Parathyroid adenoma (tissue), 2 donors: ENCODE measurements at regions not wholly inside any gene's neighbourhood (a gene's known extent, or its start where the extent isn't known, plus 50 kb on each side); places are given as distances from the start of the nearest gene placed in this dataset.

Source experiments
- H2AFZ ChIP-seq: fragments of 300-600 bp; sonication (generic); one replicate; pipeline ENCODE4 v1.7.0; 2017; ENCODE audit warnings: antibody characterized with exemption, mild to moderate bottlenecking
- H3K27ac ChIP-seq: fragments of 300-600 bp; sonication (generic); one replicate; pipeline ENCODE4 v1.7.0; 2017
- H3K27me3 ChIP-seq: fragments of 300-600 bp; sonication (generic); one replicate; pipeline ENCODE4 v1.7.0; 2017; ENCODE audit warnings: low read length; ENCODE audit not compliant: control insufficient read depth, insufficient read depth
- H3K36me3 ChIP-seq: fragments of 300-600 bp; sonication (generic); one replicate; pipeline ENCODE4 v1.7.0; 2017; ENCODE audit warnings: low read length; ENCODE audit not compliant: control insufficient read depth, insufficient read depth
- H3K4me1 ChIP-seq: fragments of 300-600 bp; sonication (generic); one replicate; pipeline ENCODE4 v1.7.0; 2017; ENCODE audit warnings: control low read depth
- H3K4me2 ChIP-seq: fragments of 300-600 bp; sonication (generic); one replicate; pipeline ENCODE4 v1.7.0; 2017; ENCODE audit warnings: low read length
- H3K4me3 ChIP-seq: fragments of 300-600 bp; sonication (generic); one replicate; pipeline ENCODE4 v1.7.0; 2017; ENCODE audit warnings: low read depth, low read length
- H3K79me2 ChIP-seq: fragments of 300-600 bp; sonication (generic); one replicate; pipeline ENCODE4 v1.7.0; 2017; ENCODE audit warnings: control low read depth
- H3K9ac ChIP-seq: fragments of 300-600 bp; sonication (generic); one replicate; pipeline ENCODE4 v1.7.0; 2017; ENCODE audit warnings: mild to moderate bottlenecking
- H3K9me3 ChIP-seq: fragments of 300-600 bp; sonication (generic); one replicate; pipeline ENCODE4 v1.7.0; 2017; ENCODE audit warnings: low read length; ENCODE audit not compliant: control insufficient read depth
- CTCF ChIP-seq: fragments of 300-600 bp; sonication (generic); IDR thresholded peaks from one replicate; pipeline ENCODE4 v1.7.0; 2017; ENCODE audit warnings: antibody characterized with exemption, mild to moderate bottlenecking
- donor health status: primary hyperparathyroidism.

DNA sequence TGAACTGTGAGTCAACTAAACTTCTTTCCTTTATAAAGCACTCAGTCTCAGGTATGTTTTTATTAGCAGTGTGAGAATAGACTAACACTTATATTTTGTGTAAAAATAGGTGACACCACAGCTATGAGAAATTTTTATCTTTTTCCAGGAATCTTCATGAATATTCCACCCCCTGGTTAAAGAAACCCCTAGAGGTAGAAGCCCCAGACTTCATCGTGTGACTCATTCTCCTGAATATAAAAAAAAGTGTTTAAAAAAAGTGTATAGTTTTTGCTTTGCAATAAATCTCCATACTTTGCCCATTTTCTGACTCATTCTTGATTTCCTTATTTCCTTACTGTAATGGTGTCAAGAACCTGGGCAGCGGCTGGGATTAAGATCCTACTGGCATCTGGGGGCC, 667.6 kb upstream of the CELF2 start:
- Histone ChIP-seq H2AFZ (no peak overlapping the region), H3K27me3 (no peaks in the 10 kb centered on the region), H3K79me2 (no peaks in the 10 kb centered on the region), H3K4me1 (no peaks in the 10 kb centered on the region), H3K9ac (no peak overlapping the region), H3K4me3 (no peak overlapping the region), H3K9me3 (no peaks in the 10 kb centered on the region), H3K36me3 (no peaks in the 10 kb centered on the region), H3K27ac (no peak overlapping the region), H3K4me2 (no peak overlapping the region)
- TF ChIP-seq CTCF = no peak

DNA sequence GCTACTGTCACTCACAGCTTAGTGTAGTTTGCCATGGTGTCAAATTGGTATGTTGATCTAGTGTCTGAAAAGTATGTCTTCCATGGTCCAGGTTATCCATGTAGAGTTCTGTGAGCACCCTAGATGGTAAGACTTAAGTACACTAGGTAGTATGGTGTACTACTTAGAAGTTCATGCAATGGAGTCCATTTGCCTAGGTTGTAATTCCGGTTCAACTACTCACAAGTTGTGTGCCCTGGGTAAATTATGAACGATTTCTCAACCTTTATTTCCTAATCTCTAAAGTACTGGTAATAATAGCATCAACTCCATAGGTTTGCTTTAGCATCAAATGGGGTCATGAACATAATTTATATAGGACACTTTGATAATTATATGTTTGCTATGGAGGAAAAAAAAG, 666.2 kb upstream of the CELF2 start:
- no peak overlapping the region for H3K4me2 ChIP-seq
- H3K79me2 ChIP-seq = no peaks in the 10 kb centered on the region
- H3K27me3 ChIP-seq = no peaks in the 10 kb centered on the region
- H3K9ac ChIP-seq = no peak overlapping the region
- TF ChIP-seq CTCF = no peak
- H3K36me3 ChIP-seq = no peaks in the 10 kb centered on the region
- no peak overlapping the region for H3K4me3 ChIP-seq
- no peak overlapping the region for H3K27ac ChIP-seq
- H3K4me1 ChIP-seq = no peaks in the 10 kb centered on the region
- H2AFZ ChIP-seq = no peak overlapping the region
- H3K9me3 ChIP-seq = no peaks in the 10 kb centered on the region

GRCh38 chr10:10353326-10353868, 664.3 kb upstream of the CELF2 start:
- no peak for TF ChIP-seq CTCF
- Histone ChIP-seq H3K27me3 (no peaks in the 10 kb centered on the region), H3K79me2 (no peaks in the 10 kb centered on the region), H3K27ac (no peak overlapping the region), H2AFZ (no peak overlapping the region), H3K36me3 (no peaks in the 10 kb centered on the region), H3K9me3 (no peaks in the 10 kb centered on the region), H3K4me2 (no peak overlapping the region), H3K4me3 (no peak overlapping the region), H3K9ac (no peak overlapping the region), H3K4me1 (no peaks in the 10 kb centered on the region)

- Histone ChIP-seq H3K4me1 (peaks cover 10% of the 10 kb centered on the region), H3K9ac (no peak overlapping the region), H3K9me3 (no peaks in the 10 kb centered on the region), H3K36me3 (no peaks in the 10 kb centered on the region), H2AFZ (no peak overlapping the region), H3K27ac (no peak overlapping the region), H3K27me3 (no peaks in the 10 kb centered on the region), H3K4me3 (no peak overlapping the region), H3K4me2 (no peak overlapping the region), H3K79me2 (no peaks in the 10 kb centered on the region)
- TF ChIP-seq CTCF = no peak
Measured at GRCh38 chr10:10359263-10359662, 658.4 kb upstream of the CELF2 start.

GRCh38 chr10:10361301-10361885, 656.3 kb upstream of the CELF2 start:
- Histone ChIP-seq H3K79me2 (no peaks in the 10 kb centered on the region), H3K36me3 (no peaks in the 10 kb centered on the region), H3K9ac (no peak overlapping the region), H3K27me3 (no peaks in the 10 kb centered on the region), H3K27ac (no peak overlapping the region), H3K4me1 (peaks cover 10% of the 10 kb centered on the region), H3K4me2 (no peak overlapping the region), H2AFZ (no peak overlapping the region), H3K9me3 (no peaks in the 10 kb centered on the region), H3K4me3 (no peak overlapping the region)
- TF ChIP-seq CTCF = no peak
